K562 (cell line): ENCODE measurements at regions not wholly inside any gene's neighbourhood (a gene's known extent, or its start where the extent isn't known, plus 50 kb on each side); places are given as distances from the start of the nearest gene placed in this dataset.

ENCODE experiments used
- ATF4 ChIP-seq: fragments of 450-650 bp; formaldehyde crosslinking; IDR thresholded peaks from 2 replicates; pipeline ENCODE4 v1.4.0; 2022; ENCODE audit warnings: mild to moderate bottlenecking, moderate library complexity
- HIVEP1 ChIP-seq: fragments of 250-450 bp; sonication (Bioruptor Pico); IDR thresholded peaks from 2 replicates; pipeline ENCODE4 v1.4.0; 2020; ENCODE audit warnings: mild to moderate bottlenecking
- MEF2D ChIP-seq: conservative IDR thresholded peaks from 2 replicates; pipeline ENCODE4 v1.6.1; 2016; ENCODE audit warnings: low read depth, missing genetic modification characterization, missing compliant biosample characterization
- MYC ChIP-seq, 2 experiments: fragments of 250-450 bp in 1 of 2; sonication (Bioruptor Pico) in 1 of 2; IDR thresholded peaks; 2 replicates each; pipeline versions ENCODE4 v1.5.1 to v1.6.1; 2012 to 2021; ENCODE audit warnings: low read depth in 2 of 2, borderline replicate concordance in 1 of 2, improper control_type of control experiment in 1 of 2, low read length in 1 of 2, mild to moderate bottlenecking in 1 of 2, moderate library complexity in 1 of 2
- NFATC3 ChIP-seq: fragments of 450-650 bp; IDR thresholded peaks from 2 replicates; pipeline ENCODE4 v1.6.1; 2017; ENCODE audit warnings: mild to moderate bottlenecking
- SIX5 ChIP-seq, 2 experiments: IDR thresholded peaks; 2 replicates each; pipeline ENCODE4 v1.6.1; 2011; ENCODE audit warnings: low read length in 2 of 2, borderline replicate concordance in 1 of 2, low read depth in 1 of 2, mild to moderate bottlenecking in 1 of 2, moderate library complexity in 1 of 2; ENCODE audit not compliant: insufficient read depth in 1 of 2
- TEAD1 ChIP-seq, 2 experiments: fragments of 450-650 bp in 1 of 2; sonication (generic) in 1 of 2; formaldehyde crosslinking; IDR thresholded peaks; 2 replicates each; pipeline versions ENCODE4 v1.4.0 to v1.8.0; 2020 to 2022; ENCODE audit warnings: mild to moderate bottlenecking in 2 of 2, missing genetic modification reagents in 1 of 2
- TEAD4 ChIP-seq, 2 experiments: sonication (generic) in 1 of 2; formaldehyde crosslinking in 1 of 2; IDR thresholded peaks; 2 replicates each; pipeline versions ENCODE4 v1.6.1 to v1.8.0; 2012 to 2022; ENCODE audit warnings: borderline replicate concordance in 1 of 2, inconsistent platforms in 1 of 2, low read length in 1 of 2, mild to moderate bottlenecking in 1 of 2, missing genetic modification reagents in 1 of 2
- ZBTB33 ChIP-seq: sonication (generic); formaldehyde crosslinking; IDR thresholded peaks from 2 replicates; pipeline ENCODE4 v1.8.1; 2023; ENCODE audit warnings: mild to moderate bottlenecking, missing genetic modification reagents
- ZNF24 ChIP-seq: fragments of 450-650 bp; IDR thresholded peaks from 2 replicates; pipeline ENCODE4 v1.6.1; 2016
- ZNF444 ChIP-seq: fragments of 250-450 bp; sonication (Bioruptor Pico); IDR thresholded peaks from 2 replicates; pipeline ENCODE4 v1.4.0; 2020; ENCODE audit warnings: mild to moderate bottlenecking, moderate library complexity
- TF ChIP-seq, protein P1 (sequence below), 2 experiments: fragments of 450-650 bp in 1 of 2; sonication (generic) in 1 of 2; formaldehyde crosslinking in 1 of 2; IDR thresholded peaks in 1 of 2; conservative IDR thresholded peaks in 1 of 2; 2 replicates each; pipeline versions ENCODE4 v1.6.1 to v1.8.1; 2016 to 2023; ENCODE audit warnings: mild to moderate bottlenecking in 2 of 2, moderate library complexity in 2 of 2, inconsistent platforms in 1 of 2, missing genetic modification reagents in 1 of 2
- TF ChIP-seq, protein P2 (sequence below), 2 experiments: fragments of 450-650 bp; formaldehyde crosslinking in 1 of 2; IDR thresholded peaks; 2 replicates each; pipeline versions ENCODE4 v1.4.0 to v1.6.1; 2014 to 2020; ENCODE audit warnings: mild to moderate bottlenecking in 2 of 2, borderline replicate concordance in 1 of 2, low read depth in 1 of 2

GRCh38 chr3:171967137-171967783 lies 72.1 kb upstream of the FNDC3B start (continued):
- TF ChIP-seq, protein P1, sequence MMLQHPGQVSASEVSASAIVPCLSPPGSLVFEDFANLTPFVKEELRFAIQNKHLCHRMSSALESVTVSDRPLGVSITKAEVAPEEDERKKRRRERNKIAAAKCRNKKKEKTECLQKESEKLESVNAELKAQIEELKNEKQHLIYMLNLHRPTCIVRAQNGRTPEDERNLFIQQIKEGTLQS (IDR thresholded peaks at IDR 0.05), result peak; percentile 99
- TF ChIP-seq, protein P1 (CRISPR knock-in tag; conservative IDR thresholded peaks at IDR 0.05), result peak; percentile 90
- TF ChIP-seq NFATC3 (peak; percentile 57; the same call in 1 of the 2 replicates), HIVEP1 (CRISPR knock-in tag) (0 out of 2 replicates have a peak, but pooled peaks have one; percentile 66), MEF2D (tag) (peak; percentile 89), ZNF444 (CRISPR knock-in tag) (peak; percentile 15; the same call in 1 of the 2 replicates), MYC (IDR thresholded peaks at IDR 0.05; ENCODE audit: low read depth, low read length) (peak; percentile 88), MYC (CRISPR knock-in tag; IDR thresholded peaks at IDR 0.05; ENCODE audit: borderline replicate concordance, low read depth) (peak; percentile 87), TEAD1 (CRISPR knock-in tag; IDR thresholded peaks at IDR 0.05) (peak in 1 of 2 experiments; percentile 79; a peak in 1 of 4 replicates), ZNF24 (peak; percentile 73; the same call in 1 of the 2 replicates), ATF4 (CRISPR knock-in tag) (peak; percentile 99), SIX5 (IDR thresholded peaks at IDR 0.05; ENCODE audit: borderline replicate concordance in 1 of 2, insufficient read depth in 1 of 2, low read depth in 1 of 2, low read length in 2 of 2) (no peak), TEAD4 (IDR thresholded peaks at IDR 0.05; ENCODE audit: low read length) (0 out of 2 replicates have a peak, but pooled peaks have one; percentile 12), TEAD4 (CRISPR knock-in tag; IDR thresholded peaks at IDR 0.05; ENCODE audit: borderline replicate concordance) (no peak), ZBTB33 (no peak)
- TF ChIP-seq, protein P2, sequence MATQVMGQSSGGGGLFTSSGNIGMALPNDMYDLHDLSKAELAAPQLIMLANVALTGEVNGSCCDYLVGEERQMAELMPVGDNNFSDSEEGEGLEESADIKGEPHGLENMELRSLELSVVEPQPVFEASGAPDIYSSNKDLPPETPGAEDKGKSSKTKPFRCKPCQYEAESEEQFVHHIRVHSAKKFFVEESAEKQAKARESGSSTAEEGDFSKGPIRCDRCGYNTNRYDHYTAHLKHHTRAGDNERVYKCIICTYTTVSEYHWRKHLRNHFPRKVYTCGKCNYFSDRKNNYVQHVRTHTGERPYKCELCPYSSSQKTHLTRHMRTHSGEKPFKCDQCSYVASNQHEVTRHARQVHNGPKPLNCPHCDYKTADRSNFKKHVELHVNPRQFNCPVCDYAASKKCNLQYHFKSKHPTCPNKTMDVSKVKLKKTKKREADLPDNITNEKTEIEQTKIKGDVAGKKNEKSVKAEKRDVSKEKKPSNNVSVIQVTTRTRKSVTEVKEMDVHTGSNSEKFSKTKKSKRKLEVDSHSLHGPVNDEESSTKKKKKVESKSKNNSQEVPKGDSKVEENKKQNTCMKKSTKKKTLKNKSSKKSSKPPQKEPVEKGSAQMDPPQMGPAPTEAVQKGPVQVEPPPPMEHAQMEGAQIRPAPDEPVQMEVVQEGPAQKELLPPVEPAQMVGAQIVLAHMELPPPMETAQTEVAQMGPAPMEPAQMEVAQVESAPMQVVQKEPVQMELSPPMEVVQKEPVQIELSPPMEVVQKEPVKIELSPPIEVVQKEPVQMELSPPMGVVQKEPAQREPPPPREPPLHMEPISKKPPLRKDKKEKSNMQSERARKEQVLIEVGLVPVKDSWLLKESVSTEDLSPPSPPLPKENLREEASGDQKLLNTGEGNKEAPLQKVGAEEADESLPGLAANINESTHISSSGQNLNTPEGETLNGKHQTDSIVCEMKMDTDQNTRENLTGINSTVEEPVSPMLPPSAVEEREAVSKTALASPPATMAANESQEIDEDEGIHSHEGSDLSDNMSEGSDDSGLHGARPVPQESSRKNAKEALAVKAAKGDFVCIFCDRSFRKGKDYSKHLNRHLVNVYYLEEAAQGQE (IDR thresholded peaks at IDR 0.05; ENCODE audit: borderline replicate concordance), result peak; percentile 34; the same call in 1 of the 2 replicates
- TF ChIP-seq, protein P2 (CRISPR knock-in tag; IDR thresholded peaks at IDR 0.05; ENCODE audit: low read depth), result 0 out of 2 replicates have a peak, but pooled peaks have one; percentile 65
